Middle frontal gyrus (tissue), 1 donor: ENCODE measurements at regions not wholly inside any gene's neighbourhood (a gene's known extent, or its start where the extent isn't known, plus 50 kb on each side); places are given as distances from the start of the nearest gene placed in this dataset.

ENCODE experiments used
- DNase-seq: peaks from one replicate; pipeline ENCODE4 v3.0.0-alpha.2; 2015; ENCODE audit warnings: low spot score; ENCODE audit errors: extremely low spot score

DNA sequence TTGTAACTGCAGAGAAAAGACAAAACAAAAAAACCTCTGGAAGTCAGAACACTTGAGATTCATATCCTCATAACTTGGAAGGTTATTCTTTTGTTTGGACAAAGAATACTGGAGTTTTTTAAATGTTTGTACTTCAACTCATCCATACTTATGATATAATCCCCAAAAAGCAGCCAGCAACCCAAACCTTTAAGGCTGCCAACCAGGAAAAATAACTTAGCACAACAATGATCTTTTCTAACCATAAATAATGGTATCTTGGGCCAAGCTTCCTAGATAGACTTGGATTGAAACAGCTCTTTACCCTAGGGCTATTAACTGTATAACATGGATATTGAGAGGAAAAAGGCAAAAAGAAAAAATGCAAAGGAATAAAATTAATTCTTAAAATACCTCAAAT, 335.1 kb downstream of the LTN1 start:
- no peak for DNase-seq

GRCh38 chr21:28655471-28655870, 337.2 kb downstream of the LTN1 start:
- no peak for DNase-seq

GRCh38 chr21:28654406-28654805, 338.3 kb downstream of the LTN1 start:
- DNase-seq = no peak

DNA sequence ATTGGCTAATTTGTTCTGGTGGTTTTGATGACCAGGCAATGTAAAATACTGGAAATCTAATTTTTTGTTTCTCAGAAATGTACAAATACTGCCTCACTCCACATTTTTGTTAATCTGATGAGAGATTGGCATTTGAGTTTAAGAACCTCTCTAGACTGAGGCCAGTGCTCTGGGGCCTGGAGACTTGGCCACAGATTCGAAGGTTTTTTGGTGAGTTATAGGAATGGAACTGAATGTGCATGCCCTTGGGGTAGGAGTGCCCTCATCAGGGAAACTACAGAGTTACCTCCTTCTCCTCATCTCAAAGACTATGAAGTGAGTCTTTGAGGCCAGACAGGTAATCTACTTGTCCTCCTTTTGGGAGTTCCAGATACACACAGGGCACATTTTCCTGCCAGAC, 347.9 kb downstream of the LTN1 start:
- no peak for DNase-seq

- no peak for DNase-seq
Observed at GRCh38 chr21:28642891-28643290, 349.8 kb downstream of the LTN1 start.

DNA sequence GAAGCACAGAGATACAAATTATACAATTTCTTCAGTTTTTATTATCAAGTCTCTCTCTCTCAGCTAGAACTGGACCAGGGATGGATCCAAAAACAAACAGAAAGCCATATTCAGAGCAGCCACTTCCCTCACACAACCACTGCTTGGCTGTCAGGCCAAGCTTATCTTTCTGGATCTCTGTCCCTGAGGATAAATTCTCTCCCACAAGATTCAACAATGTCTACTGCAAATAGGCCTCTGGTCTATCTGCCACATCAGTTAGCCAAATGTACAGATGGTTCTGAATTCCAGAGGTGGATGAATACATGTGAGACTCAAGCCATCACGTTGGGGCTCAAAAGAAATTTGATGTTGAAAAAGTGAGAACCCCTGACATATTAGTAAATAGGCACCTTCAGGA, 350.9 kb downstream of the LTN1 start:
- DNase-seq = no peak

DNA sequence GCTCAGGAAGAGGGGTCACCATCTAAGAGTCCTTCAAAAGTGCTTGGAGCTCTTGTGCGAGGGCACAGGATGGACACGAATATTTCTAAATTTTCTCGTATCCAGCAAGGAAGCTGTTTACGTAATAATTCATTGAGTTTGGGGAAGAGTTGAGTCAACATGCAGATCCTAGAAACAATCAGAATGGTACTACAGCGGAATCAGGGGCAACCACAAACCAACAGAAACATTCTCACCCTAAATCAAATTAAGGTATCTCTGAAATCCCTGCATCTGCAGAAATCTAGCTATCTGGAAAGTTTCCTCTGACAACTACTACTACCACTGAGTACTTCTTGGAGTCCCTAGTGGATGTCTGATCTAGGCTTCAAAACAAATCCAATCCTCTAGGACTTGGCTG, 352.4 kb downstream of the LTN1 start:
- no peak for DNase-seq

GRCh38 chr21:28639737-28640136, 352.9 kb downstream of the LTN1 start:
- DNase-seq = no peak

GRCh38 chr21:28636752-28637691, 355.7 kb downstream of the LTN1 start:
- no peak for DNase-seq

DNA sequence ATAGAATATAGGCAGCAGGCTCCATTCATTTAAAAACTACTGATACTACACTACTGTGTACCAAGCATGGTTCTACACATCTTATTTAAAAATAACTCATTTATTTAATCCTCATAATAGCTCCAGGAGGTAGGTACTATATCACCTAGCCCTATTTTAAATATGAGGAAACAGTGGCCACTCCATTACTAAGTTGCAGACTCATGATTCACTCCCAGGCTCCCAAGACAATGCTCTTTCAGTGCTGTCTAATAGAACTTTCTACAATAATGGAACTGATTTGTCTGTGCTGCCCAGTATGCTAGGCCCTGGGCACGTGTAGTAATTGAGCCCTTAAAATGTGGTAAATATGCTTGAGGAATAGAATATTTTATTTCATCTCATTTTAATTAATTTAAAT, 357.1 kb downstream of the LTN1 start:
- DNase-seq = no peak

- DNase-seq = no peak
Observed at GRCh38 chr21:28633839-28634555, 358.7 kb downstream of the LTN1 start.

DNA sequence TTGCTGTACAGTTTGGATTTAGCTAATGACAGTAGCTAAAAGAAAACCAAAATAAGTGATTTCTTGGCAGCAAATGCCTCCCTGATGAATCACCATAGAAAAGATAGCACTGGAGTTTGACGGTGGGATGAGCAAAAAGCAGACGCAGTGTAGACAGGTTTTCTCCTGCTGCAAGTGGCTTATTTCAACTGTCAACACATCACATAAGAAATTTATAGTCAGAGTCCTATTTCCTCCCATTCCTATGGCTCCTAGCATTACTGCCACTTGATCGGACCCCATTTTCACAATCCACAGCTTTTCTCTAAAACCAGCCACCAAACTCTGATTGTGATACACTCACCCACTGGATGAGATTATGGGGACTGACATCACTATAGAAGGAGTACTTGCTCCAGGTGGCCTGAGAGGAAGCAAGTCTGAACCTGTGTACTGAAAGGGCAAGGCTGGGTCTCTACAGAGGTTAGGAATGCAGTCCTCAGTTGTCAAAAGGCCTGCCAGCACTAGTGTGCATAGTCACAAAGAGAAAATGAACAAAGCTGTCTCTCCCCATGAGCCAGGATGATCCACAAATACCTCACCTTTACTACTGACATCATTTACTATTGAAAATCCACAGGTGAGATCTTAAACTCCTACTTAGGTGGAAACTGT, 359.8 kb downstream of the LTN1 start:
- DNase-seq = no peak

GRCh38 chr21:28627691-28628090, 365.0 kb downstream of the LTN1 start:
- no peak for DNase-seq

DNA sequence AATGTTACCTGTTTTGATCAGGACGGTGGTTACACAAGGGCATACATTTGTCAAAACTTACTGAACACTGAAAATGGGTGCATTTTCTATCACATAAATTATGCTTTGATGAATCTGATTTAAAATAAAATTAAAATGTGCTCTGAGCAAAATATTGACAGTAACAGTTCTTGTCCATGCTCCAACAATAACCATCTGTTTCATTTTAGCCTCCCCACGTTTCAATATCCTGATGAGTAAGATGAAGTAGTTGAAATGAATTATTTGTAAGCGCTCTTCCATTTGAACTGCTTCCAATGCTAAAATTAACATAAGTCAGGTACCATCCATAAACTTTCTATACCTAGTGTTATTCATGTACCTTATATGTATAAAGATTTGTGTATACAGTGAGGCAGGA, 365.4 kb downstream of the LTN1 start:
- DNase-seq = no peak

GRCh38 chr21:28624626-28625025, 368.1 kb downstream of the LTN1 start:
- DNase-seq = no peak

DNA sequence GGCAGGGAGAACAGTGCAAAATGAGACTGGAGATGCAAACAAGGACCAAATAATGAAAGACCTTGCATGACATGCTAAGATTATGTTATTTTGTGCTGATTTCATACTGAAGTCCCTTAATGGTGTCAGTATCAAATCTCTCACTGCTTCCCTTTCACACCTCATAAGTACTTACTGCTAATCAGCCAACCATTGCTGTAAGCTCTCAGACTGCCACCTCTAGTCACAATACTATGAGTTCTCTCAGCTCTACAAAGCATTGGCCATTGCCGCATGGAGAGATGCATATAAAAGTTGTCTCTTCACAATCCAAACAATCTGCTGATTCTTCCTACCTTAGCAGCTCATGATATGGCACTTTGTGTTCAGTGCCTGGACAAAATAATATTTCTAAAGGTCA, 375.4 kb downstream of the LTN1 start:
- DNase-seq = no peak

GRCh38 chr21:28615276-28615675, 377.4 kb downstream of the LTN1 start:
- no peak for DNase-seq

GRCh38 chr21:28614791-28615190, 377.9 kb downstream of the LTN1 start:
- no peak for DNase-seq

DNA sequence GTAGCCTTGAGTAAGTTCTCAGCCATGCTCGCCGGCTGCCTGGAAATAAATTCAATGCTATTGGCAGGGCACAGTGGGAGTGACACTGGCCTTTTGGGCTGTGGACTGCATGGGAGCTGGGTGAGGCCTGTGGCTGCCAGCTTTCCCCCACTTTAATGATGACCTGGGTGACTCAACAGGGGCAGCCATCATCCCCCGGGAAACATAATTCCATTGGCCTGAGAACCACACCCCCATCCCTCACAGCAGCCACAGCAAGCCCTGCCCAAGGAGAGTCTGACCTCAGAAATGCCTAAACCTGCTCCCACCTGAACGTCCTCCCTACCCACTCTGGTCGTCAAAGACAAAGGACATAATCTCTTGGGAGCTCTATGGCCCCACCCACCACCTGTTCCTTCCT, 384.0 kb downstream of the LTN1 start:
- no peak for DNase-seq

DNA sequence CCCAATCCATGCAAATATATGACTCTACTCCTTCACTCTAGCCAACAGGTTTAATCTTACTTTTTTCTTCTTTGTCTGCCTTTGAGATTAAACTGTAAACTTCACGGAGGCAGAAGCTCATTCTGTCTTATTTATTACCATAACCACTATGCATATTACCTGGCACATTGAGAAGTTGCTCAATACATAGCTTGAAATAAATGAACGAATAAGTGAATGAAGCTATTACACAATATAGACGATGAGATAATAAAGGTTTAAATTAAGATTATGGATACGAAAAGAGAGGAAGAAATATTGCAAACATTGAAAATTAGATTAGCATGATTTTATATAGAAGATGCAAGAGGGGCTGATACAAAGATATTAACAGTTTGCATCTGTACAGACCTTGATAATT, 385.1 kb downstream of the LTN1 start:
- DNase-seq = no peak

GRCh38 chr21:28604946-28605537, 387.6 kb downstream of the LTN1 start:
- DNase-seq = no peak

DNA sequence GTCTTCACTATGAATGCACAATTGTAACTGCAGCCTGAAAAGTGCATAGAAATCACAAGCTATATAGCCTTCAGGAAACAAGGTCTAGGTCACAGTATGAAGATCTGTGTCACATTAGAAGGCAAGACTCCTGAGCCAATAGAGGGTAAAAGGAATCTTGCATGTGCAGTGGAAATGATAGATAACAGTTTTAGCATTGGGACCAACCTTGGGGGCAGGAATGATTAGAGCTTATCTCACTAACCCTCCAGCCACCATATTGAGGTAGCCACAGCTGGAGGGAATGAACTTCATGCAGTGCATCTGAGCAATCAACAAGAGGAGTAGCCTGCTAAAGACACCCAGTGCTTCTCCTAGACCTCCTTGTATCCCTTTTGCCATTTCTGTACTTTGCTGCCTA, 390.1 kb downstream of the LTN1 start:
- no peak for DNase-seq
